ENCODE measurements at regions not wholly inside any gene's neighbourhood (a gene's known extent, or its start where the extent isn't known, plus 50 kb on each side); places are given as distances from the start of the nearest gene placed in this dataset.
"Not testable (repeated sequence)": the region's sequence is repeated elsewhere in the genome, so short reads cannot be mapped to it uniquely, and the experiment has no call there.

DNA sequence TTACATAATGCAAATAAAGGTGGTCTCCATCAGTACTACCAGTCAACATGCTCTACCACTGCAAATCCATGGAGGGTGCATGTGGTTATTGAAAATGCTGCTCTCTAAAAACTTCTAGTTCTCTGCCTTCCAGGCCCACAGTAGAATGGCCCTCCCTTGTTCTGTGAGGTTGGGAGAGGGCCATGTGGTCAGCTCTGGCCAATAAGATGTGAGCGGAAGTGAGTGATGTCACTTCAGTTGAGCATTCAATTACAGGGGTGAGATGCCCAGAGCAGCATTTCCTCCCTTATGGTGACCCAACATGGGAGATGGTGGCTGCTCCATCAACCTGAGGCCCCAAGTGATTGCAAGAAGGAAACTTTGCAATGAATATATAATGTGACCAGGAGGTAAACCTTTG, 148.8 kb downstream of the CPEB2 start:
- Mint-ChIP-seq H3K27ac (no peak overlapping the region), H3K9me3 (peaks cover 8% of the 10 kb centered on the region), H3K36me3 (ENCODE audit: low read depth) (no peaks in the 10 kb centered on the region), H3K4me3 (no peak overlapping the region), H3K4me1 (peaks cover 2% of the 10 kb centered on the region), H3K27me3 (peaks cover 2% of the 10 kb centered on the region)
- DNase-seq (no peak), ATAC-seq (no peak)

- Mint-ChIP-seq H3K4me1 (peaks cover 2% of the 10 kb centered on the region), H3K4me3 (no peak overlapping the region), H3K36me3 (ENCODE audit: low read depth) (no peaks in the 10 kb centered on the region), H3K27ac (no peak overlapping the region), H3K9me3 (peaks cover 14% of the 10 kb centered on the region), H3K27me3 (peaks cover 7% of the 10 kb centered on the region)
- DNase-seq (no peak), ATAC-seq (no peak)
Measured at GRCh38 chr4:15153662-15154061, 151.4 kb downstream of the CPEB2 start.

- DNase-seq (no peak), ATAC-seq (no peak)
- Mint-ChIP-seq H3K27ac (no peak overlapping the region), H3K9me3 (peaks cover 14% of the 10 kb centered on the region), H3K36me3 (ENCODE audit: low read depth) (no peaks in the 10 kb centered on the region), H3K27me3 (peaks cover 17% of the 10 kb centered on the region), H3K4me1 (no peaks in the 10 kb centered on the region), H3K4me3 (no peak overlapping the region)
Measured at GRCh38 chr4:15158406-15159091, 156.3 kb downstream of the CPEB2 start.

- Mint-ChIP-seq H3K36me3 (ENCODE audit: low read depth) (no peaks in the 10 kb centered on the region), H3K27me3 (peaks cover 17% of the 10 kb centered on the region), H3K4me1 (no peaks in the 10 kb centered on the region), H3K4me3 (no peak overlapping the region), H3K9me3 (peaks cover 14% of the 10 kb centered on the region), H3K27ac (no peak overlapping the region)
- no peak for ATAC-seq
- no peak for DNase-seq
Measured at GRCh38 chr4:15159477-15160019, 157.3 kb downstream of the CPEB2 start.

DNA sequence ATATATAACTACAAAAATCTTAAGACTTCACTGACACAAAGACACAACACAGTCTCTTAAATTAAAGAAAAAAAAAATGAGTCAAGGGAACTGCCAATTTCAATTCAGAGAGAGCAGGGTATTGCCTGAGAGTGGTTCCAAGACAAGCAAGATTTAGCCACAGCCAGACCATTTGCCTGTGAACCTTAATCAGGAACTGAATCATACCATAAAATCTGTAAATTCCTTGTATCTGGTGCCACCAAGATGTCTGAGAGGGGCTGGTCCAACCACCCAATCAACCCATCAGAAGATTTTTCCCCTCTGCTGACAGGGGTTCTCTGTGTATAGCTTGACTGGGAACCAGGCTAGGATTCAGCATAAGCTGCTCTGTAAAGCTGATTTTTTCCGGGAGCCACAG, 159.2 kb downstream of the CPEB2 start:
- Mint-ChIP-seq H3K27ac (no peak overlapping the region), H3K4me3 (no peak overlapping the region), H3K36me3 (ENCODE audit: low read depth) (no peaks in the 10 kb centered on the region), H3K9me3 (peaks cover 5% of the 10 kb centered on the region), H3K27me3 (peaks cover 17% of the 10 kb centered on the region), H3K4me1 (no peaks in the 10 kb centered on the region)
- no peak for ATAC-seq
- no peak for DNase-seq

DNA sequence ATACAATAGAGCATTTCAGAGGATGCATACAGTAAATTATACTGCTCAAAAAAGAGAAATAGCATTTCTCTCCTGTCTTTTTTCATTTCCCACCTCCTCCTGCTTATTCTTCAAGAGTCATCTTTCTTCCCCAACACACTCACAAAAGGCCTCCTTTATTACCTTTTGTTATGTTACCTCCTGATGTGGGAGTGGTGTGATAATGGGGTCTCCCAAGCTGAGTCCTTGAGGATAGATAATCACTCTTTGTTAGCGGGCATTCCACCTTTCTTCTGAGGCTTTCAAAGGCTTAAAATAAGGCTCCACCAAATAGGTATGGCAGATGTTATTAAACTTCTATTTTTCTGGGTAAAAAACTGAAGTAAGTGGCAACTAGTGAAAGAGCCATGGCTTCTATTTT, 159.8 kb downstream of the CPEB2 start:
- Mint-ChIP-seq H3K36me3 (ENCODE audit: low read depth) (no peaks in the 10 kb centered on the region), H3K4me3 (no peak overlapping the region), H3K9me3 (peaks cover 5% of the 10 kb centered on the region), H3K4me1 (no peaks in the 10 kb centered on the region), H3K27me3 (peaks cover 18% of the 10 kb centered on the region), H3K27ac (no peak overlapping the region)
- no peak for DNase-seq
- no peak for ATAC-seq

GRCh38 chr4:15162465-15163283, 160.4 kb downstream of the CPEB2 start:
- ATAC-seq, result no peak
- no peak overlapping the region for H3K4me3 Mint-ChIP-seq
- no peak overlapping the region for H3K27ac Mint-ChIP-seq
- peaks cover 16% of the 10 kb centered on the region for H3K27me3 Mint-ChIP-seq
- DNase-seq, result no peak
- H3K4me1 Mint-ChIP-seq, result no peaks in the 10 kb centered on the region
- H3K36me3 Mint-ChIP-seq (ENCODE audit: low read depth), result no peaks in the 10 kb centered on the region
- H3K9me3 Mint-ChIP-seq, result peaks cover 5% of the 10 kb centered on the region

- no peak overlapping the region for H3K27ac Mint-ChIP-seq
- ATAC-seq, result no peak
Measured at GRCh38 chr4:15163284-15163645, 161.0 kb downstream of the CPEB2 start.

DNA sequence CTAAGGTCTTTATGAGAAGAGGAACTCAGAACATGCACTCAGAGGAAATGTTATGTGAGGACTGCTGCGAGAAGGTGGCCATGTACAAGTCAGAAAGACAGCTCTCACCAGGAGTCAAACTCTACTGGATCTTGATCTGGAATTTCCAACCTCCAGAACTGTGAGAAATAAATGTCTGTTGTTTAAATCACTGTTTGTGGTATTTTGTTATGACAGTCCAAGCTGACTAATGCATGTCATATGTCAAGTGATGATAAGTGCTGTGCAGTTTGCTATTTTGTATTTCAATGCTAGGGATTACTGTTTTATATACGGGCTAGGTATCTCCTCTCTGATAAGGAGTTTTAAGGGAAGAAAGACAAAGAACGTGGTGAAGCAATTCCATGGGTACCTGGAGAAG, 162.3 kb downstream of the CPEB2 start:
- Mint-ChIP-seq H3K36me3 (ENCODE audit: low read depth) (no peaks in the 10 kb centered on the region), H3K27me3 (peaks cover 23% of the 10 kb centered on the region), H3K9me3 (no peaks in the 10 kb centered on the region), H3K4me1 (no peaks in the 10 kb centered on the region), H3K27ac (no peak overlapping the region), H3K4me3 (no peak overlapping the region)
- DNase-seq (no peak), ATAC-seq (no peak)

More at GRCh38 chr4:15163284-15163645, 161.0 kb downstream of the CPEB2 start:
- peaks cover 21% of the 10 kb centered on the region for H3K27me3 Mint-ChIP-seq
- no peaks in the 10 kb centered on the region for H3K4me1 Mint-ChIP-seq
- no peak overlapping the region for H3K4me3 Mint-ChIP-seq
- no peaks in the 10 kb centered on the region for H3K36me3 Mint-ChIP-seq (ENCODE audit: low read depth)
- peaks cover 2% of the 10 kb centered on the region for H3K9me3 Mint-ChIP-seq
- DNase-seq, result no peak

DNA sequence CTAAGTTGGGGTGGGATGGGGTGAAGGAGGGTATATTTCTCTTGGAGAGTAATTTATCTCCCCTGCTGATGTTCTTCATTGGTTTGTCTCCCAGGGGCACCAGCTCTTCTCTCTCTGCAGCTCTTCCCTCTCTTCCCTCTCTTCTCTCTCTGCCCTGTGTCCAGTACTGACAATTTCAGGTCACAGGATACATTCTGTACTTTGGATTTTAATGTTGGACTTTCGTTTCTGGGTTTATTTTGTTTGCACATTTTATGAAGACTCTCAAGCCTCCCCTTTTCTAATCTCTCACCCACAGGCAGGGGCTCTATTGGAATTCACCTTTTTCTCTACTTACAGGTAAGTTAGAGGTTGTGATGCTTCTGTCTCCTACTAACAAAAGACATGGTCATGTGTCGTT, 165.5 kb downstream of the CPEB2 start:
- H3K27ac Mint-ChIP-seq, result no peak overlapping the region
- H3K9me3 Mint-ChIP-seq, result peaks cover 11% of the 10 kb centered on the region
- no peak for ATAC-seq

DNA sequence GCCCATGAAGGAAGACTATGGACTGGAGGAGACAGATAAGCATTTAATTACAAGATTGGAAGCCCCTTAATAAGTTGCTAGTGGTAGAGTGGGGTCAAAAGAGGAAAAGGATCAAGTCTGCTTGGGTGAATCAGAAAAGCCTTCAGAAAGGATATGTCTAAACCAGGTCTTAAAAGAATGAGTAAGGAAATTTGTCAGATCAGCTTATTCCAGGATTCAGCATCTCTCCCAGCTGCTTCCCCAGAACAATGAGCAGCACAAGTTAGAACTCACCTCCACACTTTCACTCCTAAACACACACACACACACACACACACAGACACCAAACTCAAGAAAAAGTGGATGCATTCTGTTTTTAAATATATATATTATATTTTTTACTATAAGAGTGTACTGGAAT, 166.5 kb downstream of the CPEB2 start:
- H3K27ac Mint-ChIP-seq, result no peak overlapping the region
- peaks cover 14% of the 10 kb centered on the region for H3K9me3 Mint-ChIP-seq
- H3K36me3 Mint-ChIP-seq (ENCODE audit: low read depth), result peaks cover 4% of the 10 kb centered on the region
- ATAC-seq (no peak), DNase-seq (no peak)
- no peak overlapping the region for H3K4me3 Mint-ChIP-seq
- peaks cover 33% of the 10 kb centered on the region for H3K27me3 Mint-ChIP-seq
- no peaks in the 10 kb centered on the region for H3K4me1 Mint-ChIP-seq

More for the DNA sequence above, 165.5 kb downstream of the CPEB2 start:
- H3K27me3 Mint-ChIP-seq, result peaks cover 31% of the 10 kb centered on the region
- H3K36me3 Mint-ChIP-seq (ENCODE audit: low read depth), result peaks cover 4% of the 10 kb centered on the region
- no peak overlapping the region for H3K4me3 Mint-ChIP-seq
- no peaks in the 10 kb centered on the region for H3K4me1 Mint-ChIP-seq
- DNase-seq, result no peak

GRCh38 chr4:15171725-15172124, 169.4 kb downstream of the CPEB2 start:
- Mint-ChIP-seq H3K27ac (no peak overlapping the region), H3K36me3 (ENCODE audit: low read depth) (peaks cover 4% of the 10 kb centered on the region), H3K4me1 (no peaks in the 10 kb centered on the region), H3K27me3 (peaks cover 33% of the 10 kb centered on the region), H3K4me3 (no peak overlapping the region), H3K9me3 (peaks cover 14% of the 10 kb centered on the region)
- ATAC-seq, result no peak
- no peak for DNase-seq

GRCh38 chr4:15173251-15173650, 171.0 kb downstream of the CPEB2 start:
- H3K27me3 Mint-ChIP-seq, result peaks cover 26% of the 10 kb centered on the region
- ATAC-seq, result no peak
- no peak for DNase-seq
- H3K4me3 Mint-ChIP-seq, result no peak overlapping the region
- H3K27ac Mint-ChIP-seq, result no peak overlapping the region
- H3K9me3 Mint-ChIP-seq, result peaks cover 14% of the 10 kb centered on the region
- no peaks in the 10 kb centered on the region for H3K4me1 Mint-ChIP-seq
- H3K36me3 Mint-ChIP-seq (ENCODE audit: low read depth), result peaks cover 4% of the 10 kb centered on the region

- not testable (repeated sequence) for H3K4me3 Mint-ChIP-seq
- peaks cover 21% of the 10 kb centered on the region for H3K27me3 Mint-ChIP-seq
Measured at GRCh38 chr4:15174168-15174567, 171.9 kb downstream of the CPEB2 start.

GRCh38 chr4:15179842-15180241, 177.6 kb downstream of the CPEB2 start:
- DNase-seq; H3K27ac Mint-ChIP-seq; H3K9me3 Mint-ChIP-seq; ATAC-seq; H3K36me3 Mint-ChIP-seq (ENCODE audit: low read depth); H3K4me3 Mint-ChIP-seq; H3K27me3 Mint-ChIP-seq: not testable (repeated sequence)
- peaks cover 18% of the 10 kb centered on the region for H3K4me1 Mint-ChIP-seq

More at GRCh38 chr4:15174168-15174567, 171.9 kb downstream of the CPEB2 start:
- not testable (repeated sequence) for H3K4me1 Mint-ChIP-seq; H3K36me3 Mint-ChIP-seq (ENCODE audit: low read depth); ATAC-seq; H3K27ac Mint-ChIP-seq; DNase-seq
- peaks cover 14% of the 10 kb centered on the region for H3K9me3 Mint-ChIP-seq
